Ramos (cell line): ENCODE measurements at regions not wholly inside any gene's neighbourhood (a gene's known extent, or its start where the extent isn't known, plus 50 kb on each side); places are given as distances from the start of the nearest gene placed in this dataset.

Experiments used
- in situ Hi-C: fragments of 300-500 bp; cut with MboI; formaldehyde crosslinking; loops from one replicate; pipeline ENCODE4 v1.14.3; 2022; ENCODE audit warnings: low sequenced_read_pairs; ENCODE audit not compliant: unreplicated experiment

- in situ Hi-C loops, result no loop called here
These were observed 1010.5 kb upstream of the PIK3C3 start for GRCh38 chr18:40944576-40944975.

GRCh38 chr18:40939656-40940515 lies 1015.1 kb upstream of the PIK3C3 start:
- in situ Hi-C loops, result no loop called here

GRCh38 chr18:40938615-40939014 lies 1016.4 kb upstream of the PIK3C3 start:
- in situ Hi-C loops, result no loop called here

- in situ Hi-C loops, result no loop called here
These were observed 1017.6 kb upstream of the PIK3C3 start for GRCh38 chr18:40937386-40937785.

GRCh38 chr18:40935423-40935822 lies 1019.6 kb upstream of the PIK3C3 start:
- in situ Hi-C loops, result no loop called here

- in situ Hi-C loops, result no loop called here
These were observed 1022.2 kb upstream of the PIK3C3 start for GRCh38 chr18:40932862-40933261.

GRCh38 chr18:40930211-40930882 lies 1024.7 kb upstream of the PIK3C3 start:
- in situ Hi-C loops, result no loop called here

GRCh38 chr18:40929399-40929798 lies 1025.6 kb upstream of the PIK3C3 start:
- in situ Hi-C loops, result no loop called here

- in situ Hi-C loops, result no loop called here
These were observed 1028.4 kb upstream of the PIK3C3 start for GRCh38 chr18:40926679-40927078.

- in situ Hi-C loops, result no loop called here
These were observed 1029.9 kb upstream of the PIK3C3 start for GRCh38 chr18:40925071-40925541.

GRCh38 chr18:40921845-40922629 lies 1033.0 kb upstream of the PIK3C3 start:
- in situ Hi-C loops, result no loop called here

GRCh38 chr18:40917056-40917455 lies 1038.0 kb upstream of the PIK3C3 start:
- in situ Hi-C loops, result no loop called here

GRCh38 chr18:40915724-40916123 lies 1039.3 kb upstream of the PIK3C3 start:
- in situ Hi-C loops, result no loop called here

- in situ Hi-C loops, result no loop called here
These were observed 1043.3 kb upstream of the PIK3C3 start for GRCh38 chr18:40911582-40912254.

- in situ Hi-C loops, result no loop called here
These were observed 1044.0 kb upstream of the PIK3C3 start for GRCh38 chr18:40911041-40911440.

- in situ Hi-C loops, result no loop called here
These were observed 1047.2 kb upstream of the PIK3C3 start for GRCh38 chr18:40907842-40908241.

GRCh38 chr18:40904295-40904694 lies 1050.7 kb upstream of the PIK3C3 start:
- in situ Hi-C loops, result no loop called here

GRCh38 chr18:40902436-40902835 lies 1052.6 kb upstream of the PIK3C3 start:
- in situ Hi-C loops, result no loop called here

GRCh38 chr18:40897884-40898283 lies 1057.2 kb upstream of the PIK3C3 start:
- in situ Hi-C loops, result no loop called here

GRCh38 chr18:40883271-40883670 lies 1071.8 kb upstream of the PIK3C3 start:
- in situ Hi-C loops, result no loop called here
